ENCODE measurements at regions not wholly inside any gene's neighbourhood (a gene's known extent, or its start where the extent isn't known, plus 50 kb on each side); places are given as distances from the start of the nearest gene placed in this dataset.

GRCh38 chr2:66327066-66327740, 107.7 kb upstream of the MEIS1 start:
- no peaks in the 10 kb centered on the region for H3K9me3 ChIP-seq (ENCODE audit: control insufficient read depth, insufficient read depth, low read length)
- H3K4me1 ChIP-seq (ENCODE audit: insufficient read depth, low read length), result peaks cover 17% of the 10 kb centered on the region
- H3K9ac ChIP-seq (ENCODE audit: low read depth, low read length), result no peak overlapping the region
- H3K36me3 ChIP-seq (ENCODE audit: insufficient read depth, low read length), result no peaks in the 10 kb centered on the region

- no peaks in the 10 kb centered on the region for H3K36me3 ChIP-seq (ENCODE audit: insufficient read depth, low read length)
- no peak overlapping the region for H3K9ac ChIP-seq (ENCODE audit: low read depth, low read length)
- peaks cover 17% of the 10 kb centered on the region for H3K4me1 ChIP-seq (ENCODE audit: insufficient read depth, low read length)
- no peaks in the 10 kb centered on the region for H3K9me3 ChIP-seq (ENCODE audit: control insufficient read depth, insufficient read depth, low read length)
Measured at GRCh38 chr2:66324909-66325528, 109.9 kb upstream of the MEIS1 start.

GRCh38 chr2:66324356-66324755, 110.6 kb upstream of the MEIS1 start:
- no peak overlapping the region for H3K9ac ChIP-seq (ENCODE audit: low read depth, low read length)
- no peaks in the 10 kb centered on the region for H3K9me3 ChIP-seq (ENCODE audit: control insufficient read depth, insufficient read depth, low read length)
- peaks cover 17% of the 10 kb centered on the region for H3K4me1 ChIP-seq (ENCODE audit: insufficient read depth, low read length)
- no peaks in the 10 kb centered on the region for H3K36me3 ChIP-seq (ENCODE audit: insufficient read depth, low read length)

- no peaks in the 10 kb centered on the region for H3K36me3 ChIP-seq (ENCODE audit: insufficient read depth, low read length)
Measured at GRCh38 chr2:66323406-66323805, 111.5 kb upstream of the MEIS1 start.

GRCh38 chr2:66322506-66323260, 112.2 kb upstream of the MEIS1 start:
- no peaks in the 10 kb centered on the region for H3K9me3 ChIP-seq (ENCODE audit: control insufficient read depth, insufficient read depth, low read length)
- peaks cover 19% of the 10 kb centered on the region for H3K4me1 ChIP-seq (ENCODE audit: insufficient read depth, low read length)
- no peaks in the 10 kb centered on the region for H3K36me3 ChIP-seq (ENCODE audit: insufficient read depth, low read length)
- H3K9ac ChIP-seq (ENCODE audit: low read depth, low read length), result no peak overlapping the region

More at GRCh38 chr2:66323406-66323805, 111.5 kb upstream of the MEIS1 start:
- Histone ChIP-seq H3K4me1 (ENCODE audit: insufficient read depth, low read length) (peaks cover 12% of the 10 kb centered on the region), H3K9me3 (ENCODE audit: control insufficient read depth, insufficient read depth, low read length) (no peaks in the 10 kb centered on the region), H3K9ac (ENCODE audit: low read depth, low read length) (no peak overlapping the region)

GRCh38 chr2:66318009-66318561, 116.8 kb upstream of the MEIS1 start:
- Histone ChIP-seq H3K36me3 (ENCODE audit: insufficient read depth, low read length) (no peaks in the 10 kb centered on the region), H3K9ac (ENCODE audit: low read depth, low read length) (no peak overlapping the region), H3K4me1 (ENCODE audit: insufficient read depth, low read length) (peaks cover 9% of the 10 kb centered on the region), H3K9me3 (ENCODE audit: control insufficient read depth, insufficient read depth, low read length) (no peaks in the 10 kb centered on the region)

- H3K4me1 ChIP-seq (ENCODE audit: insufficient read depth, low read length), result peaks cover 9% of the 10 kb centered on the region
Measured at GRCh38 chr2:66317268-66317890, 117.5 kb upstream of the MEIS1 start.

GRCh38 chr2:66306483-66306882, 128.4 kb upstream of the MEIS1 start:
- Histone ChIP-seq H3K9me3 (ENCODE audit: control insufficient read depth, insufficient read depth, low read length) (no peaks in the 10 kb centered on the region), H3K9ac (ENCODE audit: low read depth, low read length) (no peak overlapping the region), H3K36me3 (ENCODE audit: insufficient read depth, low read length) (no peaks in the 10 kb centered on the region), H3K4me1 (ENCODE audit: insufficient read depth, low read length) (no peaks in the 10 kb centered on the region)

More at GRCh38 chr2:66317268-66317890, 117.5 kb upstream of the MEIS1 start:
- Histone ChIP-seq H3K9me3 (ENCODE audit: control insufficient read depth, insufficient read depth, low read length) (no peaks in the 10 kb centered on the region), H3K9ac (ENCODE audit: low read depth, low read length) (no peak overlapping the region), H3K36me3 (ENCODE audit: insufficient read depth, low read length) (no peaks in the 10 kb centered on the region)

GRCh38 chr2:66305718-66306117, 129.2 kb upstream of the MEIS1 start:
- Histone ChIP-seq H3K36me3 (ENCODE audit: insufficient read depth, low read length) (no peaks in the 10 kb centered on the region), H3K9ac (ENCODE audit: low read depth, low read length) (no peak overlapping the region), H3K4me1 (ENCODE audit: insufficient read depth, low read length) (no peaks in the 10 kb centered on the region), H3K9me3 (ENCODE audit: control insufficient read depth, insufficient read depth, low read length) (no peaks in the 10 kb centered on the region)

GRCh38 chr2:66303471-66303870, 131.5 kb upstream of the MEIS1 start:
- Histone ChIP-seq H3K36me3 (ENCODE audit: insufficient read depth, low read length) (no peaks in the 10 kb centered on the region), H3K9ac (ENCODE audit: low read depth, low read length) (no peak overlapping the region), H3K4me1 (ENCODE audit: insufficient read depth, low read length) (no peaks in the 10 kb centered on the region), H3K9me3 (ENCODE audit: control insufficient read depth, insufficient read depth, low read length) (no peaks in the 10 kb centered on the region)

GRCh38 chr2:66301767-66302140, 133.2 kb upstream of the MEIS1 start:
- Histone ChIP-seq H3K36me3 (ENCODE audit: insufficient read depth, low read length) (no peaks in the 10 kb centered on the region), H3K4me1 (ENCODE audit: insufficient read depth, low read length) (no peaks in the 10 kb centered on the region), H3K9me3 (ENCODE audit: control insufficient read depth, insufficient read depth, low read length) (no peaks in the 10 kb centered on the region), H3K9ac (ENCODE audit: low read depth, low read length) (no peak overlapping the region)

GRCh38 chr2:66301022-66301766, 133.7 kb upstream of the MEIS1 start:
- H3K4me1 ChIP-seq (ENCODE audit: insufficient read depth, low read length), result no peaks in the 10 kb centered on the region

GRCh38 chr2:66283787-66284186, 151.1 kb upstream of the MEIS1 start:
- no peak overlapping the region for H3K9ac ChIP-seq (ENCODE audit: low read depth, low read length)
- H3K9me3 ChIP-seq (ENCODE audit: control insufficient read depth, insufficient read depth, low read length), result no peaks in the 10 kb centered on the region

More at GRCh38 chr2:66301022-66301766, 133.7 kb upstream of the MEIS1 start:
- no peaks in the 10 kb centered on the region for H3K9me3 ChIP-seq (ENCODE audit: control insufficient read depth, insufficient read depth, low read length)
- no peaks in the 10 kb centered on the region for H3K36me3 ChIP-seq (ENCODE audit: insufficient read depth, low read length)
- no peak overlapping the region for H3K9ac ChIP-seq (ENCODE audit: low read depth, low read length)

GRCh38 chr2:66281980-66282379, 152.9 kb upstream of the MEIS1 start:
- Histone ChIP-seq H3K9me3 (ENCODE audit: control insufficient read depth, insufficient read depth, low read length) (no peaks in the 10 kb centered on the region), H3K4me1 (ENCODE audit: insufficient read depth, low read length) (no peaks in the 10 kb centered on the region), H3K36me3 (ENCODE audit: insufficient read depth, low read length) (no peaks in the 10 kb centered on the region; the same call in 1 of the 2 replicates), H3K9ac (ENCODE audit: low read depth, low read length) (no peak overlapping the region)

More at GRCh38 chr2:66283787-66284186, 151.1 kb upstream of the MEIS1 start:
- Histone ChIP-seq H3K36me3 (ENCODE audit: insufficient read depth, low read length) (no peaks in the 10 kb centered on the region; the same call in 1 of the 2 replicates), H3K4me1 (ENCODE audit: insufficient read depth, low read length) (no peaks in the 10 kb centered on the region)
